ENCODE measurements at regions not wholly inside any gene's neighbourhood (a gene's known extent, or its start where the extent isn't known, plus 50 kb on each side); places are given as distances from the start of the nearest gene placed in this dataset.

- peaks cover 3 to 8% of the 10 kb centered on the region in 2 experiments; a peak in 2 of 5 replicates for H3K9me3 Mint-ChIP-seq
- no CpG with 5 or more reads among the region's 2 CpGs for WGBS (ENCODE audit: extremely low coverage, insufficient read length, low lambda C conversion rate)
Observed at GRCh38 chr12:87202189-87202588, 827.0 kb downstream of the C12orf50 start.

More at GRCh38 chr12:87202189-87202588, 827.0 kb downstream of the C12orf50 start:
- no peak overlapping the region for H2BK20ac ChIP-seq (ENCODE audit: low read depth, low read length, poor library complexity, severe bottlenecking)
- H3K4me3 Mint-ChIP-seq: no peak overlapping the region
- H3K4me1 ChIP-seq (ENCODE audit: insufficient read depth, low read length): no peaks in the 10 kb centered on the region
- peaks cover 0 to under 1% (median 0%) of the 10 kb centered on the region in 3 experiments; a peak in 1 of 7 replicates for H3K36me3 Mint-ChIP-seq (ENCODE audit: insufficient read depth in 1 of 3, low read depth in 3 of 3)
- no peak overlapping the region for H3K56ac ChIP-seq (ENCODE audit: insufficient read length, low read depth, low read length)
- no peaks in the 10 kb centered on the region for H3K9me3 ChIP-seq (ENCODE audit: control insufficient read depth, low read depth, low read length)
- no peak overlapping the region for H2AK5ac ChIP-seq (ENCODE audit: insufficient read length, low read length)
- no peaks in the 10 kb centered on the region for H3K27me3 ChIP-seq (ENCODE audit: insufficient read depth, low read length)
- H4K91ac ChIP-seq (ENCODE audit: insufficient read length, low read depth, low read length): no peak overlapping the region
- no peak overlapping the region for H3K18ac ChIP-seq (ENCODE audit: insufficient read length, low read depth, low read length)
- no peak overlapping the region for H2BK15ac ChIP-seq (ENCODE audit: low read depth, low read length)
- no peaks in the 10 kb centered on the region for H3K23me2 ChIP-seq (ENCODE audit: insufficient read length, low read depth, low read length, poor library complexity, severe bottlenecking)
- DNase-seq: no peak
- H3K23ac ChIP-seq (ENCODE audit: insufficient read length, low read depth, low read length): no peak overlapping the region
- H3K79me2 ChIP-seq (ENCODE audit: insufficient read depth, low read length): no peaks in the 10 kb centered on the region
- no peak overlapping the region for H3K4ac ChIP-seq (ENCODE audit: low read depth, low read length)
- H2AFZ ChIP-seq (ENCODE audit: low read length): no peak overlapping the region
- no peak overlapping the region for H3K27ac Mint-ChIP-seq
- H3K9ac ChIP-seq (ENCODE audit: extremely low read depth, insufficient read length, low read length): no peak overlapping the region
- no peak overlapping the region for H3K14ac ChIP-seq (ENCODE audit: insufficient read depth, low read length)
- H3K79me1 ChIP-seq (ENCODE audit: insufficient read depth, low read depth, low read length, poor library complexity, severe bottlenecking): no peaks in the 10 kb centered on the region
- H2BK12ac ChIP-seq (ENCODE audit: insufficient read length, low read depth, low read length): no peak overlapping the region
- TF ChIP-seq CTCF (conservative IDR thresholded peaks at IDR 0.05): no peak
- H3K4me2 ChIP-seq (ENCODE audit: insufficient read depth, insufficient read length, low read length): no peak overlapping the region
- H4K8ac ChIP-seq (replicated peaks; ENCODE audit: insufficient read length, low read depth, low read length): no peak overlapping the region
- 0 out of 4 replicates have a peak, but pooled peaks cover 0 to 2% of the 10 kb centered on the region in 2 experiments for H3K4me1 Mint-ChIP-seq
- no peak overlapping the region for H2BK120ac ChIP-seq (ENCODE audit: low read depth, low read length, poor library complexity, severe bottlenecking)
- H3K27me3 Mint-ChIP-seq (ENCODE audit: low read depth): no peaks in the 10 kb centered on the region
- H3T11ph ChIP-seq (ENCODE audit: low read length): no peak overlapping the region
- H3K27ac ChIP-seq (ENCODE audit: insufficient read length, low read depth, low read length): no peak overlapping the region
- no peak overlapping the region for H2BK5ac ChIP-seq (ENCODE audit: insufficient read length, low read length)
- no peaks in the 10 kb centered on the region for H4K20me1 ChIP-seq (ENCODE audit: control insufficient read depth, insufficient read depth, insufficient read length)
- no peak overlapping the region for H4K5ac ChIP-seq (ENCODE audit: insufficient read length, low read depth, low read length)
